Liver (tissue), 8 donors: ENCODE measurements at regions not wholly inside any gene's neighbourhood (a gene's known extent, or its start where the extent isn't known, plus 50 kb on each side); places are given as distances from the start of the nearest gene placed in this dataset.

Experiments
- DNase-seq: peaks from one replicate; pipeline ENCODE4 v3.0.0-alpha.2; 2017; ENCODE audit warnings: low spot score
- H3K27ac ChIP-seq, 2 donors: one replicate each; pipeline ENCODE4 v1.7.0; 2013; ENCODE audit warnings: inconsistent platforms in 2 of 2, low read length in 2 of 2, control low read depth in 1 of 2, low read depth in 1 of 2, mild to moderate bottlenecking in 1 of 2
- H3K27me3 ChIP-seq, 4 donors: one replicate each; pipeline versions ENCODE4 v1.6.1 to v1.7.0; 2013; ENCODE audit warnings: low read length in 3 of 4, inconsistent platforms in 1 of 4, mild to moderate bottlenecking in 1 of 4, moderate library complexity in 1 of 4; ENCODE audit not compliant: control insufficient read depth in 4 of 4, insufficient read depth in 4 of 4
- H3K36me3 ChIP-seq, 4 donors: one replicate each; pipeline versions ENCODE4 v1.6.1 to v1.7.0; 2013; ENCODE audit warnings: low read length in 3 of 4, mild to moderate bottlenecking in 3 of 4, low read depth in 1 of 4, moderate library complexity in 1 of 4; ENCODE audit not compliant: control insufficient read depth in 4 of 4, insufficient read depth in 3 of 4
- H3K4me1 ChIP-seq, 4 donors: one replicate each; pipeline versions ENCODE4 v1.6.1 to v1.7.0; 2013; ENCODE audit warnings: low read length in 3 of 4, mild to moderate bottlenecking in 3 of 4, moderate library complexity in 1 of 4; ENCODE audit not compliant: control insufficient read depth in 4 of 4, insufficient read depth in 4 of 4
- H3K4me3 ChIP-seq, 3 donors: one replicate each; pipeline versions ENCODE4 v1.6.1 to v1.7.0; 2013; ENCODE audit warnings: low read length in 3 of 3, control low read depth in 1 of 3, low read depth in 1 of 3, mild to moderate bottlenecking in 1 of 3
- H3K9ac ChIP-seq, 2 donors: one replicate each; pipeline ENCODE4 v1.7.0; 2013; ENCODE audit warnings: low read length in 2 of 2, mild to moderate bottlenecking in 2 of 2, moderate library complexity in 2 of 2, control low read depth in 1 of 2, low read depth in 1 of 2
- H3K9me3 ChIP-seq, 4 donors: one replicate each; pipeline versions ENCODE4 v1.6.1 to v1.7.0; 2013; ENCODE audit warnings: low read length in 3 of 4; ENCODE audit not compliant: control insufficient read depth in 4 of 4
- EGR1 ChIP-seq, 2 donors: IDR thresholded peaks; 2 replicates each; pipeline ENCODE4 v1.6.1; 2016 to 2018; ENCODE audit warnings: antibody characterized with exemption in 2 of 2, low read depth in 2 of 2
- FOXA1 ChIP-seq: IDR thresholded peaks from 2 replicates; pipeline ENCODE4 v1.6.1; 2016; ENCODE audit warnings: antibody characterized with exemption
- FOXA2 ChIP-seq: IDR thresholded peaks from 2 replicates; pipeline ENCODE4 v1.6.1; 2016; ENCODE audit warnings: antibody characterized with exemption
- GABPA ChIP-seq, 2 donors: IDR thresholded peaks in 1 of 2; conservative IDR thresholded peaks in 1 of 2; 2 replicates each; pipeline ENCODE4 v1.6.1; 2016; ENCODE audit warnings: antibody characterized with exemption in 2 of 2, mild to moderate bottlenecking in 1 of 2, moderate library complexity in 1 of 2
- JUND ChIP-seq, 2 donors: IDR thresholded peaks; 2 replicates each; pipeline ENCODE4 v1.6.1; 2016; ENCODE audit warnings: antibody characterized with exemption in 2 of 2
- RAD21 ChIP-seq, 2 donors: IDR thresholded peaks; 2 replicates each; pipeline ENCODE4 v1.6.1; 2016; ENCODE audit warnings: antibody characterized with exemption in 2 of 2, mild to moderate bottlenecking in 2 of 2
- SP1 ChIP-seq: IDR thresholded peaks from 2 replicates; pipeline ENCODE4 v1.6.1; 2018; ENCODE audit warnings: antibody characterized with exemption, mild to moderate bottlenecking
- TAF1 ChIP-seq: conservative IDR thresholded peaks from 2 replicates; pipeline ENCODE4 v1.6.1; 2016; ENCODE audit warnings: antibody characterized with exemption, mild to moderate bottlenecking
- YY1 ChIP-seq: IDR thresholded peaks from 2 replicates; pipeline ENCODE4 v1.6.1; 2016; ENCODE audit warnings: antibody characterized with exemption, mild to moderate bottlenecking
- WGBS: extraction: QIAGEN DNeasy Blood & Tissue Kit; methylation state at CpG from one replicate; pipeline ENCODE4 v1.1.7; 2013; 5-methylcytosine and 5-hydroxymethylcytosine counted together
- TF ChIP-seq, protein P1 (sequence below): IDR thresholded peaks from 2 replicates; pipeline ENCODE4 v1.6.1; 2016; ENCODE audit warnings: antibody characterized with exemption, mild to moderate bottlenecking
- TF ChIP-seq, protein P2 (sequence below): IDR thresholded peaks from 2 replicates; pipeline ENCODE4 v1.6.1; 2016; ENCODE audit warnings: antibody characterized with exemption
- TF ChIP-seq, protein P3 (sequence below): IDR thresholded peaks from 2 replicates; pipeline ENCODE4 v1.6.1; 2016; ENCODE audit warnings: antibody characterized with exemption
- TF ChIP-seq, protein P4 (sequence below): IDR thresholded peaks from 2 replicates; pipeline ENCODE4 v1.6.1; 2016; ENCODE audit warnings: antibody characterized with exemption
- TF ChIP-seq, protein P5 (sequence below): fragments of 150-350 bp; IDR thresholded peaks from 2 replicates; pipeline ENCODE4 v1.5.1; 2017; ENCODE audit warnings: improper control_type of control experiment, low read depth, low read length; ENCODE audit not compliant: missing input control
- donor health status: healthy.
- donor health status: healthy.
- donor health status: healthy.
- donor health status: healthy.
- donor health status: healthy.

DNA sequence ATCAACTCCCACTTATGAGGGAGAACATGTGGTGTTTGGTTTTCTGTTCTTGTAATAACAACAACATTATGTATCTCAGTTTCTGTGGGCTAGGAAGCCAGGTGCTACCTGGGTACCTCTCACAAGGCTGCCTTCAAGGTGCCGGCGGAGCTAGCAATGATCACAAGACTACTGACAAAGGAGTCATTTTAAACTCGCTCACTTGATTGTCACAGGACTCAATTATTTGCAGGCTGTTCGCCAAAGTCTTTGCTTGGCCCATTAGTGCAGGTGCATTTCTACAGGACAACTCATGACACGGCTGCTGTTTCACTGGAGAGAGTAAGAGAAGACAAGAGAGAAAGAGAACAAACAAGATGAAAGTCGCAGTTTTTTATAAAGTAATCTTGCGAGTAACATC is 1237.4 kb upstream of the TMPRSS15 start (continued):
- TF ChIP-seq, protein P1, sequence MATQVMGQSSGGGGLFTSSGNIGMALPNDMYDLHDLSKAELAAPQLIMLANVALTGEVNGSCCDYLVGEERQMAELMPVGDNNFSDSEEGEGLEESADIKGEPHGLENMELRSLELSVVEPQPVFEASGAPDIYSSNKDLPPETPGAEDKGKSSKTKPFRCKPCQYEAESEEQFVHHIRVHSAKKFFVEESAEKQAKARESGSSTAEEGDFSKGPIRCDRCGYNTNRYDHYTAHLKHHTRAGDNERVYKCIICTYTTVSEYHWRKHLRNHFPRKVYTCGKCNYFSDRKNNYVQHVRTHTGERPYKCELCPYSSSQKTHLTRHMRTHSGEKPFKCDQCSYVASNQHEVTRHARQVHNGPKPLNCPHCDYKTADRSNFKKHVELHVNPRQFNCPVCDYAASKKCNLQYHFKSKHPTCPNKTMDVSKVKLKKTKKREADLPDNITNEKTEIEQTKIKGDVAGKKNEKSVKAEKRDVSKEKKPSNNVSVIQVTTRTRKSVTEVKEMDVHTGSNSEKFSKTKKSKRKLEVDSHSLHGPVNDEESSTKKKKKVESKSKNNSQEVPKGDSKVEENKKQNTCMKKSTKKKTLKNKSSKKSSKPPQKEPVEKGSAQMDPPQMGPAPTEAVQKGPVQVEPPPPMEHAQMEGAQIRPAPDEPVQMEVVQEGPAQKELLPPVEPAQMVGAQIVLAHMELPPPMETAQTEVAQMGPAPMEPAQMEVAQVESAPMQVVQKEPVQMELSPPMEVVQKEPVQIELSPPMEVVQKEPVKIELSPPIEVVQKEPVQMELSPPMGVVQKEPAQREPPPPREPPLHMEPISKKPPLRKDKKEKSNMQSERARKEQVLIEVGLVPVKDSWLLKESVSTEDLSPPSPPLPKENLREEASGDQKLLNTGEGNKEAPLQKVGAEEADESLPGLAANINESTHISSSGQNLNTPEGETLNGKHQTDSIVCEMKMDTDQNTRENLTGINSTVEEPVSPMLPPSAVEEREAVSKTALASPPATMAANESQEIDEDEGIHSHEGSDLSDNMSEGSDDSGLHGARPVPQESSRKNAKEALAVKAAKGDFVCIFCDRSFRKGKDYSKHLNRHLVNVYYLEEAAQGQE: no peak
- TF ChIP-seq TAF1: no peak

DNA sequence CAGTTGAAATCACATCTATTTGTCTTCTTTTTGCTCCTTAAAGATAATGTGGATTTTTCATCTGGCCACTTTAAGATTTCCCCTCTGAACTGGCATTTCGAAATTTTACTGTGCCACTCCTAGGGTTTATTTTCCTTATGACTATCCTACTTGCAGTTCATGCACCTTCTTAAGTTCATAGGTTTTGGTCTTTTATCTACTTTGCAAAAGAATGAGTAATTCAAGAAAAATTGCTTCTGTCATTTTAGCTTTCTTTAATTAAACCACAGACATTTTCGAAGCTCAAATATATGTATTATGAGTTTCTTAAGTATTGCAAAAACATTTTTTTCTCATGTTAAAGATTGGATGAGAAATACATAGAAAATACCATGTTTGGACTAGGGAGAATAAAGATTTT is 1244.8 kb upstream of the TMPRSS15 start:
- Histone ChIP-seq H3K27ac (no peak overlapping the region), H3K27me3 (no peaks in the 10 kb centered on the region), H3K9ac (no peak overlapping the region), H3K9me3 (no peaks in the 10 kb centered on the region), H3K4me1 (no peaks in the 10 kb centered on the region), H3K36me3 (no peaks in the 10 kb centered on the region), H3K4me3 (no peak overlapping the region)
- WGBS: 51% methylated on average over 2 of the region's 2 CpGs
- TF ChIP-seq TAF1: no peak
- no peak for TF ChIP-seq FOXA1
- TF ChIP-seq, protein P1: no peak
- TF ChIP-seq, protein P2, sequence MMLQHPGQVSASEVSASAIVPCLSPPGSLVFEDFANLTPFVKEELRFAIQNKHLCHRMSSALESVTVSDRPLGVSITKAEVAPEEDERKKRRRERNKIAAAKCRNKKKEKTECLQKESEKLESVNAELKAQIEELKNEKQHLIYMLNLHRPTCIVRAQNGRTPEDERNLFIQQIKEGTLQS: no peak
- TF ChIP-seq, protein P3, sequence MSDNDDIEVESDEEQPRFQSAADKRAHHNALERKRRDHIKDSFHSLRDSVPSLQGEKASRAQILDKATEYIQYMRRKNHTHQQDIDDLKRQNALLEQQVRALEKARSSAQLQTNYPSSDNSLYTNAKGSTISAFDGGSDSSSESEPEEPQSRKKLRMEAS: no peak
- TF ChIP-seq, protein P4, sequence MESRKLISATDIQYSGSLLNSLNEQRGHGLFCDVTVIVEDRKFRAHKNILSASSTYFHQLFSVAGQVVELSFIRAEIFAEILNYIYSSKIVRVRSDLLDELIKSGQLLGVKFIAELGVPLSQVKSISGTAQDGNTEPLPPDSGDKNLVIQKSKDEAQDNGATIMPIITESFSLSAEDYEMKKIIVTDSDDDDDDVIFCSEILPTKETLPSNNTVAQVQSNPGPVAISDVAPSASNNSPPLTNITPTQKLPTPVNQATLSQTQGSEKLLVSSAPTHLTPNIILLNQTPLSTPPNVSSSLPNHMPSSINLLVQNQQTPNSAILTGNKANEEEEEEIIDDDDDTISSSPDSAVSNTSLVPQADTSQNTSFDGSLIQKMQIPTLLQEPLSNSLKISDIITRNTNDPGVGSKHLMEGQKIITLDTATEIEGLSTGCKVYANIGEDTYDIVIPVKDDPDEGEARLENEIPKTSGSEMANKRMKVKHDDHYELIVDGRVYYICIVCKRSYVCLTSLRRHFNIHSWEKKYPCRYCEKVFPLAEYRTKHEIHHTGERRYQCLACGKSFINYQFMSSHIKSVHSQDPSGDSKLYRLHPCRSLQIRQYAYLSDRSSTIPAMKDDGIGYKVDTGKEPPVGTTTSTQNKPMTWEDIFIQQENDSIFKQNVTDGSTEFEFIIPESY: no peak
- TF ChIP-seq GABPA (IDR thresholded peaks at IDR 0.05 in 1 of 2, conservative IDR thresholded peaks at IDR 0.05 in 1 of 2): no peak
- no peak for TF ChIP-seq YY1
- TF ChIP-seq, protein P5, sequence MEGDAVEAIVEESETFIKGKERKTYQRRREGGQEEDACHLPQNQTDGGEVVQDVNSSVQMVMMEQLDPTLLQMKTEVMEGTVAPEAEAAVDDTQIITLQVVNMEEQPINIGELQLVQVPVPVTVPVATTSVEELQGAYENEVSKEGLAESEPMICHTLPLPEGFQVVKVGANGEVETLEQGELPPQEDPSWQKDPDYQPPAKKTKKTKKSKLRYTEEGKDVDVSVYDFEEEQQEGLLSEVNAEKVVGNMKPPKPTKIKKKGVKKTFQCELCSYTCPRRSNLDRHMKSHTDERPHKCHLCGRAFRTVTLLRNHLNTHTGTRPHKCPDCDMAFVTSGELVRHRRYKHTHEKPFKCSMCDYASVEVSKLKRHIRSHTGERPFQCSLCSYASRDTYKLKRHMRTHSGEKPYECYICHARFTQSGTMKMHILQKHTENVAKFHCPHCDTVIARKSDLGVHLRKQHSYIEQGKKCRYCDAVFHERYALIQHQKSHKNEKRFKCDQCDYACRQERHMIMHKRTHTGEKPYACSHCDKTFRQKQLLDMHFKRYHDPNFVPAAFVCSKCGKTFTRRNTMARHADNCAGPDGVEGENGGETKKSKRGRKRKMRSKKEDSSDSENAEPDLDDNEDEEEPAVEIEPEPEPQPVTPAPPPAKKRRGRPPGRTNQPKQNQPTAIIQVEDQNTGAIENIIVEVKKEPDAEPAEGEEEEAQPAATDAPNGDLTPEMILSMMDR: no peak
- TF ChIP-seq RAD21 (IDR thresholded peaks at IDR 0.05): no peak
- no peak for TF ChIP-seq SP1
- TF ChIP-seq JUND (IDR thresholded peaks at IDR 0.05): no peak
- TF ChIP-seq EGR1 (IDR thresholded peaks at IDR 0.05; ENCODE audit: low read depth in 2 of 2): no peak
- no peak for TF ChIP-seq FOXA2
- DNase-seq: no peak
